ENCODE measurements at regions not wholly inside any gene's neighbourhood (a gene's known extent, or its start where the extent isn't known, plus 50 kb on each side); places are given as distances from the start of the nearest gene placed in this dataset.

GRCh38 chr4:138455097-138455496 is 212.9 kb upstream of the SLC7A11 start:
- TF ChIP-seq CTCF (IDR thresholded peaks at IDR 0.05) (no peak), POLR2A (IDR thresholded peaks at IDR 0.05) (no peak)

Data from lower leg skin (tissue), 3 donors.